ENCODE measurements at regions not wholly inside any gene's neighbourhood (a gene's known extent, or its start where the extent isn't known, plus 50 kb on each side); places are given as distances from the start of the nearest gene placed in this dataset.

DNA sequence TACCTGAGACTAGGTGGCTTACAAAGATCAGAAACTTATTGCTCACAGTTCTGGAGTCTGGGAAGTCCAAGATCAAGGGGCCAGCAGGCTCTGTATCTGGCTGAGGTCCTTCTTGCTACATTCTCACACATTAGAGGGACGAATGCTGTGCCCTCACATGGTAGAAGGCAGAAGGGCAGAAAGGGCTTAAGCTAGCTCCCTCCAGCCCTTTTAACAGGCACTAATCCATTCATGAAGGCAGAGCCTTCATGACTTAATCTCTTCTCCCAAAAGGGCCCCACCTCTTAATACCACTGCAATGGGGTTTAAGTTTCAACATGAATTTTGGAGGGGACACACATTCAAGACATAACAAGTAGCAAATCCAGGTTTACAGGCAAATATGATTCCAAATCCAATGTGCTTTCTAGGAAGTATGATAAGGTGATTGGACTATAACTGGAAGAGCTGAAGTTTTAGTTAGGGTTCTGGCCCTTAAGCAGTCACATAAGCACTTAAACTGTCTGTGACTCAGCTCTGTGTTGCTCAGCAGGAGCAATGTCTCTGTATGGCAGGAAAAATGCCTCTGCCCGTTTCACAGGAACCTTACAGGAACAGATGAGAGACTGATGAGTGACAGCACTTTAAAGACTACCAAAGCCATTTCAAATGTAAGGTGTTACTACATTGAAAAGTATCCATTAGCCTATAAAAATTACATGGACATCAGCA, 119.6 kb upstream of the PTPRM start:
- Mint-ChIP-seq H3K9me3 (ENCODE audit: unreplicated experiment) (peaks cover 2% of the 10 kb centered on the region), H3K4me1 (ENCODE audit: low read depth, unreplicated experiment) (no peaks in the 10 kb centered on the region), H3K27me3 (ENCODE audit: unreplicated experiment) (peaks cover 2% of the 10 kb centered on the region), H3K27ac (ENCODE audit: unreplicated experiment) (no peak overlapping the region), H3K36me3 (ENCODE audit: unreplicated experiment) (no peaks in the 10 kb centered on the region), H3K4me3 (ENCODE audit: unreplicated experiment) (no peak overlapping the region)
- TF ChIP-seq, protein P1, sequence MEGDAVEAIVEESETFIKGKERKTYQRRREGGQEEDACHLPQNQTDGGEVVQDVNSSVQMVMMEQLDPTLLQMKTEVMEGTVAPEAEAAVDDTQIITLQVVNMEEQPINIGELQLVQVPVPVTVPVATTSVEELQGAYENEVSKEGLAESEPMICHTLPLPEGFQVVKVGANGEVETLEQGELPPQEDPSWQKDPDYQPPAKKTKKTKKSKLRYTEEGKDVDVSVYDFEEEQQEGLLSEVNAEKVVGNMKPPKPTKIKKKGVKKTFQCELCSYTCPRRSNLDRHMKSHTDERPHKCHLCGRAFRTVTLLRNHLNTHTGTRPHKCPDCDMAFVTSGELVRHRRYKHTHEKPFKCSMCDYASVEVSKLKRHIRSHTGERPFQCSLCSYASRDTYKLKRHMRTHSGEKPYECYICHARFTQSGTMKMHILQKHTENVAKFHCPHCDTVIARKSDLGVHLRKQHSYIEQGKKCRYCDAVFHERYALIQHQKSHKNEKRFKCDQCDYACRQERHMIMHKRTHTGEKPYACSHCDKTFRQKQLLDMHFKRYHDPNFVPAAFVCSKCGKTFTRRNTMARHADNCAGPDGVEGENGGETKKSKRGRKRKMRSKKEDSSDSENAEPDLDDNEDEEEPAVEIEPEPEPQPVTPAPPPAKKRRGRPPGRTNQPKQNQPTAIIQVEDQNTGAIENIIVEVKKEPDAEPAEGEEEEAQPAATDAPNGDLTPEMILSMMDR (IDR thresholded peaks at IDR 0.05; ENCODE audit: partially characterized antibody, unreplicated experiment) = no peak
- no peak for DNase-seq

DNA sequence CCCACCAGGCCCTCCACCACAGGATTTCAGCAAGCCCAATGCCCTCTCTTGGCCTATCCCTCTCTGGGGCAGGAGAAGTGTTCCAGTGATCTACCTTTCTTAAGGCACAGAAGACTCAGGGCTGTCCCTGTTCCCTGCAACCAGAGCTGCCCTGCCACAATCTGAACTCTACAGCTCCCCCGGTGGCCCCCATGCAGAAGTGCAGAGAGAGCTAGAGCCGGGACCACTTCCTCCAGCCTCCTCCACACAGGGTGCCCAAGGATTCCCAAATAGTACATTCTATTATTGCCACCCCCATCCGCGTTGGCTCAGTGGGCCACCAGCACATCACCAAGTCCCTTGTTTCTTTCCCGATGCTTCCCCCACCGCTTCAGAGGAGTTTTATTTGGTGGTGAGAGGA, 114.8 kb upstream of the PTPRM start:
- H3K36me3 Mint-ChIP-seq (ENCODE audit: unreplicated experiment) = no peaks in the 10 kb centered on the region
- H3K27me3 Mint-ChIP-seq (ENCODE audit: unreplicated experiment) = peaks cover 2% of the 10 kb centered on the region
- peaks cover 4% of the 10 kb centered on the region for H3K4me1 Mint-ChIP-seq (ENCODE audit: low read depth, unreplicated experiment)
- no peak overlapping the region for H3K27ac Mint-ChIP-seq (ENCODE audit: unreplicated experiment)
- H3K4me3 Mint-ChIP-seq (ENCODE audit: unreplicated experiment) = no peak overlapping the region
- peaks cover 2% of the 10 kb centered on the region for H3K9me3 Mint-ChIP-seq (ENCODE audit: unreplicated experiment)
- TF ChIP-seq, protein P1 (IDR thresholded peaks at IDR 0.05; ENCODE audit: partially characterized antibody, unreplicated experiment) = peak; percentile 68
- DNase-seq = peak; percentile 58

DNA sequence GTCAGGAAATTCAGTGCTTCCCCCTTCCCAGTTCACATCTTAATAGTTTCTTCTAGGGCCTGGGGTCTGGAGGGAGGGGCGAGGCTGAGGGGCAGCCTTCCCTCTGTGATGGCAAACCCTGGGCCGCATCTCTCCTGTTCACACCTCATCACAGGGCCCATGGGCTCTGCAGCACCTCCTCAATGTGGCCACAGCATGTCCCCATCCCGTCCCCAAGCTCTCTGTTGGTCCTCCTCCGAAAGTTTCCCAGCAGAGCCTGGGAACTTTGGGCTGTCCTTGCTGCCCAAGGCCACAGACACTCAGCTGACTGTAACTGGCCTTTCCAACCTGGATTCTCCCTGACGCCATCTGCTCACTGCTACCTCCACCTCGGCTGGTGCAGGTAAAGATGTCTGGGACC, 112.7 kb upstream of the PTPRM start:
- H3K4me3 Mint-ChIP-seq (ENCODE audit: unreplicated experiment) = no peak overlapping the region
- peaks cover 4% of the 10 kb centered on the region for H3K4me1 Mint-ChIP-seq (ENCODE audit: low read depth, unreplicated experiment)
- peaks cover 2% of the 10 kb centered on the region for H3K27me3 Mint-ChIP-seq (ENCODE audit: unreplicated experiment)
- TF ChIP-seq, protein P1 (IDR thresholded peaks at IDR 0.05; ENCODE audit: partially characterized antibody, unreplicated experiment) = no peak
- DNase-seq = no peak
- no peak overlapping the region for H3K27ac Mint-ChIP-seq (ENCODE audit: unreplicated experiment)
- peaks cover 2% of the 10 kb centered on the region for H3K9me3 Mint-ChIP-seq (ENCODE audit: unreplicated experiment)
- H3K36me3 Mint-ChIP-seq (ENCODE audit: unreplicated experiment) = no peaks in the 10 kb centered on the region

DNA sequence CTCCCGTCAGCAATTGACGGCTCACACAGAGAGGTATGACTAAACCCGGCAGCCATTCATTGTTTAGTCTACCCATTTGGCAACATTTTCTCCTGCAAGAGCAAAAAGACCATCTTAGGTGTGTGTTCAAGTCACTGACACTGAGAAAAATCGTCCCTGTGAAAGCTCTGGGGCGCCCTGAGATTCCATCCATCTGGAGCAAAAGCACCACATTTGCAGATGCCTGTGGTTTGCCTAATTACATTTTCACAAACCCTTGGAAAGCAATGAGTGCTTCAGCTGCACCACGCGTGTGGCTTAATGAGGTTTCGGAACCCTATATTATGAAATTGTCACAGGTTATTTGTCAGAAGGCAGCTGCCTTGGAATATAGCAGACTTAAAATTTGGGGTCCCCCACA, 110.7 kb upstream of the PTPRM start:
- no peaks in the 10 kb centered on the region for H3K9me3 Mint-ChIP-seq (ENCODE audit: unreplicated experiment)

DNA sequence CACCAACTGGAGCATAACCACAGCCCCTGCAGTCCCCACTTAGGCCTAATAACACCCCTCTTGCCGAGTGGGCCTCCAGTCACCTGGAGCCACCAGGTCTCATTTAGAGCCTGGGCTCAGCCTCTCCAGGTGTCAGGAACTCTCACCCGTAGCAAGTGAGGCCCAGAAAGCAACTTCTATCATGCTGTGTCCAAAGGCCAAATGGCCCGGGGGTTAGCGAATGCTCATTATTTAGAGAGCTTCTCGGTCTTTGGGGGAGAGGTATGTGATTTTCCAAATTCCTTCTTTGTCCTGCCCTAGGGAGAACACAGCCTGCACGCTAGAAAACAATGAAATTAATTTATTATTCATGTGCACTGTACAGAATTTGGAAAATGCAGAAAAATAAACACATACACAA, 109.9 kb upstream of the PTPRM start:
- no peak overlapping the region for H3K27ac Mint-ChIP-seq (ENCODE audit: unreplicated experiment)
- no peaks in the 10 kb centered on the region for H3K36me3 Mint-ChIP-seq (ENCODE audit: unreplicated experiment)
- no peaks in the 10 kb centered on the region for H3K9me3 Mint-ChIP-seq (ENCODE audit: unreplicated experiment)
- TF ChIP-seq, protein P1 (IDR thresholded peaks at IDR 0.05; ENCODE audit: partially characterized antibody, unreplicated experiment) = no peak
- no peak for DNase-seq
- no peak overlapping the region for H3K4me3 Mint-ChIP-seq (ENCODE audit: unreplicated experiment)
- peaks cover 6% of the 10 kb centered on the region for H3K4me1 Mint-ChIP-seq (ENCODE audit: low read depth, unreplicated experiment)
- H3K27me3 Mint-ChIP-seq (ENCODE audit: unreplicated experiment) = peaks cover 6% of the 10 kb centered on the region

More for the DNA sequence above, 110.7 kb upstream of the PTPRM start:
- Mint-ChIP-seq H3K4me1 (ENCODE audit: low read depth, unreplicated experiment) (peaks cover 6% of the 10 kb centered on the region), H3K27ac (ENCODE audit: unreplicated experiment) (no peak overlapping the region), H3K4me3 (ENCODE audit: unreplicated experiment) (no peak overlapping the region), H3K27me3 (ENCODE audit: unreplicated experiment) (peaks cover 6% of the 10 kb centered on the region), H3K36me3 (ENCODE audit: unreplicated experiment) (no peaks in the 10 kb centered on the region)
- TF ChIP-seq, protein P1 (IDR thresholded peaks at IDR 0.05; ENCODE audit: partially characterized antibody, unreplicated experiment) = no peak
- no peak for DNase-seq
